CD14-positive monocyte (primary cell): ENCODE measurements at regions not wholly inside any gene's neighbourhood (a gene's known extent, or its start where the extent isn't known, plus 50 kb on each side); places are given as distances from the start of the nearest gene placed in this dataset.

Experiments
- DNase-seq, 3 donors: peaks; one replicate each; pipeline ENCODE4 v3.0.0-alpha.2; 2011 to 2022
- H2AFZ ChIP-seq: 2 replicates; pipeline ENCODE4 v1.6.0; 2012; ENCODE audit warnings: mild to moderate bottlenecking, low read depth, low read length, inconsistent platforms; ENCODE audit not compliant: insufficient read depth, poor library complexity, severe bottlenecking
- H3K27ac ChIP-seq, 2 donors: 1 replicate in 1 of 2; 2 replicates in 1 of 2; pipeline ENCODE4 v1.5.1; 2012 to 2013; ENCODE audit warnings: low read length in 2 of 2, control low read depth in 1 of 2, inconsistent platforms in 1 of 2, low read depth in 1 of 2, mild to moderate bottlenecking in 1 of 2
- H3K27me3 ChIP-seq, 2 donors: one replicate each; pipeline versions ENCODE4 v1.6.0 to v1.6.1; 2011 to 2013; ENCODE audit warnings: low read length in 2 of 2; ENCODE audit not compliant: control insufficient read depth in 2 of 2, insufficient read depth in 2 of 2
- H3K36me3 ChIP-seq, 2 donors: replicated peaks in 1 of 2; 1 replicate in 1 of 2; 2 replicates in 1 of 2; pipeline versions ENCODE4 v1.5.1 to v1.6.1; 2012 to 2013; ENCODE audit warnings: low read length in 2 of 2, control low read depth in 1 of 2, inconsistent platforms in 1 of 2, mild to moderate bottlenecking in 1 of 2; ENCODE audit not compliant: insufficient read depth in 2 of 2, control insufficient read depth in 1 of 2
- H3K4me1 ChIP-seq, 2 donors: 1 replicate in 1 of 2; 2 replicates in 1 of 2; pipeline versions ENCODE4 v1.5.1 to v1.6.1; 2012 to 2013; ENCODE audit warnings: low read length in 2 of 2, control low read depth in 1 of 2, inconsistent platforms in 1 of 2, mild to moderate bottlenecking in 1 of 2, moderate library complexity in 1 of 2; ENCODE audit not compliant: insufficient read depth in 2 of 2, control insufficient read depth in 1 of 2
- H3K4me2 ChIP-seq: replicated peaks from 2 replicates; pipeline ENCODE3; 2012; ENCODE audit warnings: low read length, moderate library complexity, mild to moderate bottlenecking; ENCODE audit not compliant: poor library complexity, severe bottlenecking; ENCODE audit errors: extremely low read depth
- H3K4me3 ChIP-seq, 3 experiments: fragments of 200-600 bp in 1 of 3; sonication (generic) in 1 of 3; replicated peaks in 1 of 3; 1 replicate in 2 of 3; 2 replicates in 1 of 3; pipeline ENCODE4 v1.5.1; 2011 to 2013; ENCODE audit warnings: low read length in 3 of 3, mild to moderate bottlenecking in 3 of 3, control low read depth in 2 of 3, low read depth in 2 of 3, inconsistent platforms in 1 of 3, moderate library complexity in 1 of 3
- H3K79me2 ChIP-seq: 2 replicates; pipeline ENCODE4 v1.6.0; 2012; ENCODE audit warnings: mild to moderate bottlenecking, control low read depth, inconsistent platforms, low read length, moderate library complexity; ENCODE audit not compliant: insufficient read depth
- H3K9ac ChIP-seq: 2 replicates; pipeline ENCODE4 v1.6.0; 2017; ENCODE audit warnings: low read length, mild to moderate bottlenecking; ENCODE audit not compliant: insufficient read depth, poor library complexity, severe bottlenecking
- H3K9me3 ChIP-seq, 2 donors: replicated peaks in 1 of 2; 1 replicate in 1 of 2; 2 replicates in 1 of 2; pipeline versions ENCODE4 v1.5.1 to v1.6.1; 2012 to 2013; ENCODE audit warnings: low read length in 2 of 2, control low read depth in 1 of 2; ENCODE audit not compliant: control insufficient read depth in 1 of 2, insufficient read depth in 1 of 2
- H4K20me1 ChIP-seq: 2 replicates; pipeline ENCODE4 v1.6.0; 2012; ENCODE audit warnings: mild to moderate bottlenecking, low read length, control low read depth, moderate library complexity; ENCODE audit not compliant: insufficient read depth
- H3K27ac Mint-ChIP-seq, 7 donors: one replicate each; pipeline ENCODE4 v1.8.0; 2020; ENCODE audit warnings: mild to moderate bottlenecking in 7 of 7, mixed read lengths in 7 of 7, moderate library complexity in 6 of 7, inconsistent platforms in 2 of 7
- H3K27me3 Mint-ChIP-seq, 3 donors: one replicate each; pipeline ENCODE4 v1.8.0; 2021 to 2022; ENCODE audit warnings: low read depth in 3 of 3, mild to moderate bottlenecking in 3 of 3, mixed read lengths in 3 of 3, moderate library complexity in 3 of 3, inconsistent platforms in 1 of 3
- H3K36me3 Mint-ChIP-seq, 2 donors: one replicate each; pipeline ENCODE4 v1.8.0; 2020; ENCODE audit warnings: mixed read lengths in 2 of 2, inconsistent platforms in 1 of 2, mild to moderate bottlenecking in 1 of 2
- H3K4me1 Mint-ChIP-seq: one replicate; pipeline ENCODE4 v1.8.0; 2020; ENCODE audit warnings: mild to moderate bottlenecking, mixed read lengths
- H3K4me3 Mint-ChIP-seq, 2 donors: one replicate each; pipeline ENCODE4 v1.8.0; 2020; ENCODE audit warnings: mild to moderate bottlenecking in 2 of 2, mixed read lengths in 2 of 2, moderate library complexity in 1 of 2
- H3K9me3 Mint-ChIP-seq, 7 donors: one replicate each; pipeline ENCODE4 v1.8.0; 2020 to 2022; ENCODE audit warnings: mixed read lengths in 7 of 7, mild to moderate bottlenecking in 6 of 7, moderate library complexity in 6 of 7, inconsistent platforms in 2 of 7
- WGBS: methylation state at CpG from one replicate; pipeline ENCODE4 v1.1.5; 2013; ENCODE audit warnings: missing lambda C conversion rate; ENCODE audit not compliant: insufficient coverage; 5-methylcytosine and 5-hydroxymethylcytosine counted together
- intact Hi-C, 2 donors: fragments of 100-400 bp; cut with micrococcal nuclease; formaldehyde crosslinking; loops; one replicate each; pipeline versions ENCODE4 v1.15.0 to v1.15.1; 2023
- TF ChIP-seq, protein P1 (sequence below): fragments of 200-600 bp; IDR thresholded peaks from one replicate; pipeline ENCODE4 v1.8.0; 2022; ENCODE audit warnings: antibody characterized with exemption, mild to moderate bottlenecking

DNA sequence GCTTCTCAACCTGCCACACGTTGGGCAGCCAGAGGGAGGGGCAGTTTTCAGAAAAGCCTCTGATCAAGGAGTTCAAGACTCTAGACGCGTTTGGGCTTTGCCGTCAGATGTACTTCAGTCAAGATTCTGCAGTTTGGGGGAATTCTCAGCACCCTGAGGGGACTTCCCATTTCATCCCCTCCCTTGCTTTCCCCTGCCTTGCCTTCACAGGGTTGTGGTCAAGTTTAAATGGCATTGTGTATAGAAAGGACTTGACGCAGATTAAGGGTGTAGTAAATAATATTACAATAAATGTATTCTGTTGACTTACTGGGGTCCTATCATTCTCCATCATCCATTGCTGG is 198.3 kb upstream of the NABP1 start:
- no peaks in the 10 kb centered on the region for H3K36me3 ChIP-seq
- H3K79me2 ChIP-seq = no peaks in the 10 kb centered on the region
- H3K9me3 ChIP-seq = peaks cover 5 to 20% of the 10 kb centered on the region in 2 donors
- no peak overlapping the region for H3K4me2 ChIP-seq
- Mint-ChIP-seq H3K4me3 (no peak overlapping the region), H3K4me1 (no peaks in the 10 kb centered on the region), H3K36me3 (no peaks in the 10 kb centered on the region), H3K27me3 (peaks cover 0 to 4% (median 2%) of the 10 kb centered on the region in 3 donors), H3K27ac (no peak overlapping the region), H3K9me3 (peaks cover 18 to 31% (median 27%) of the 10 kb centered on the region in 7 donors)
- H4K20me1 ChIP-seq = no peaks in the 10 kb centered on the region
- intact Hi-C loops = no loop called here
- H2AFZ ChIP-seq = no peak overlapping the region
- TF ChIP-seq, protein P1, sequence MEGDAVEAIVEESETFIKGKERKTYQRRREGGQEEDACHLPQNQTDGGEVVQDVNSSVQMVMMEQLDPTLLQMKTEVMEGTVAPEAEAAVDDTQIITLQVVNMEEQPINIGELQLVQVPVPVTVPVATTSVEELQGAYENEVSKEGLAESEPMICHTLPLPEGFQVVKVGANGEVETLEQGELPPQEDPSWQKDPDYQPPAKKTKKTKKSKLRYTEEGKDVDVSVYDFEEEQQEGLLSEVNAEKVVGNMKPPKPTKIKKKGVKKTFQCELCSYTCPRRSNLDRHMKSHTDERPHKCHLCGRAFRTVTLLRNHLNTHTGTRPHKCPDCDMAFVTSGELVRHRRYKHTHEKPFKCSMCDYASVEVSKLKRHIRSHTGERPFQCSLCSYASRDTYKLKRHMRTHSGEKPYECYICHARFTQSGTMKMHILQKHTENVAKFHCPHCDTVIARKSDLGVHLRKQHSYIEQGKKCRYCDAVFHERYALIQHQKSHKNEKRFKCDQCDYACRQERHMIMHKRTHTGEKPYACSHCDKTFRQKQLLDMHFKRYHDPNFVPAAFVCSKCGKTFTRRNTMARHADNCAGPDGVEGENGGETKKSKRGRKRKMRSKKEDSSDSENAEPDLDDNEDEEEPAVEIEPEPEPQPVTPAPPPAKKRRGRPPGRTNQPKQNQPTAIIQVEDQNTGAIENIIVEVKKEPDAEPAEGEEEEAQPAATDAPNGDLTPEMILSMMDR = no peak
- no peak for DNase-seq
- H3K27ac ChIP-seq = no peak overlapping the region
- WGBS = 46% methylated on average over 4 of the region's 5 CpGs
- no peaks in the 10 kb centered on the region for H3K4me1 ChIP-seq
- H3K4me3 ChIP-seq = no peak overlapping the region
- no peaks in the 10 kb centered on the region for H3K27me3 ChIP-seq
- no peak overlapping the region for H3K9ac ChIP-seq

DNA sequence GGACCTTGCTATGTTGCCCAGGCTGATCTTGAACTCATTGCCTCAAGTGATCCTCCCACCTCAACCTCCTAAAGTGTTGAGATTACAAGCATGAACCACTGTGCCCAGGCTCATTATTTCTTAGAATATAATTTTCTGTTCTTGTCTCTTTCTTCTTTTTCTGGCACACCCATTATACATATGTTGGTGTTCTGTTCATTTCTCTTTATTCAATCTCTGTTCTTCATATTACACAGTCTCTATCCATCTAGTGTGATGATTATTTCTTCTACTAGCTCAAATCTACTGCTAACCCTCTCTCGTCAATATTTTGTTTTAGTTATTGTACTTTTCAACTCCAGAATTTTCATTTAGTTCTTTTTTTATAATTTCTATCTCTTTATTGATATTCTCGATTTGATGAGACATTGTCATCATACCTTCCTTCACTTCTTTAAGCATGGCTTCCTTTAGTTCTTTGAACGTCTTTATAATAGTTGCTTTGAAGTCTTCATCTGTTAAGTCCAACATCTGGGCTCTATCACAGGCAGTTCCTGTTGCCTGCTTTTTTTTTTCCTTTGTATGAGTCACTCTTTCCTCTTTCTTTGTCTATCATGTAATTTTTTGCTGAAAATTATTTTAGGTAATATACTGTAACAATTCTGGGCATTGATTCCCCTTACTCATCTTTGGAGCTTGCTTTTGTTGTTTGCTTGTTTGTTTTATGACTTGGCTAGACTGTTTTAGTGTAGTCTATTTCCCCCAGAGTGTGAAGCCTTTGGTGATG is 196.4 kb upstream of the NABP1 start:
- no peak overlapping the region for H3K4me2 ChIP-seq
- H3K27me3 ChIP-seq = no peaks in the 10 kb centered on the region
- Mint-ChIP-seq H3K9me3 (peaks cover 18 to 33% (median 27%) of the 10 kb centered on the region in 7 donors), H3K36me3 (no peaks in the 10 kb centered on the region), H3K27ac (no peak overlapping the region), H3K27me3 (peaks cover 0 to 4% (median 2%) of the 10 kb centered on the region in 3 donors), H3K4me1 (no peaks in the 10 kb centered on the region), H3K4me3 (no peak overlapping the region)
- H4K20me1 ChIP-seq = no peaks in the 10 kb centered on the region
- intact Hi-C loops = no loop called here
- no peak overlapping the region for H2AFZ ChIP-seq
- TF ChIP-seq, protein P1 = no peak
- no peaks in the 10 kb centered on the region for H3K79me2 ChIP-seq
- peaks cover 5 to 20% of the 10 kb centered on the region in 2 donors for H3K9me3 ChIP-seq
- no peak overlapping the region for H3K9ac ChIP-seq
- no peak overlapping the region for H3K27ac ChIP-seq
- no peaks in the 10 kb centered on the region for H3K4me1 ChIP-seq
- H3K4me3 ChIP-seq = no peak overlapping the region
- no peaks in the 10 kb centered on the region for H3K36me3 ChIP-seq
- no peak for DNase-seq
- WGBS = no CpG with 5 or more reads among the region's 3 CpGs
